GM12878 (cell line): ENCODE measurements at regions not wholly inside any gene's neighbourhood (a gene's known extent, or its start where the extent isn't known, plus 50 kb on each side); places are given as distances from the start of the nearest gene placed in this dataset.

Experiments used
- ATAC-seq: fragments of 200-7000 bp; cut with Tn5 transposase; 3 replicates; pipeline ENCODE4 v1.9.1; 2020; ENCODE audit warnings: mild to moderate bottlenecking, moderate library complexity
- BruUV-seq: library from RNA; stranded (reverse); fragments of 400-500 nt; replicated peaks from 2 replicates; lab custom pipeline; 2021; lab: Mats Ljungman, UMichigan
- CTCF ChIA-PET: fragments of 300-600 bp; sonication (Branson Sonifier 250); formaldehyde crosslinking; extraction: SDS; loops from one replicate; lab custom pipeline; 2021; ENCODE audit warnings: inconsistent platforms; lab: Yijun Ruan, JAX
- POLR2A ChIA-PET: fragments of 350-600 bp; formaldehyde crosslinking; extraction: SDS; loops from one replicate; lab custom pipeline; 2021; ENCODE audit warnings: inconsistent platforms; lab: Charles Lee
- RAD21 ChIA-PET: fragments of 300-600 bp; sonication (Branson Sonifier 250); formaldehyde crosslinking; loops from one replicate; lab custom pipeline; 2023; ENCODE audit warnings: antibody characterized with exemption; ENCODE audit not compliant: unreplicated experiment; lab: Charles Lee
- SMC1A ChIA-PET: fragments of 300-600 bp; sonication (Branson Sonifier 250); formaldehyde crosslinking; loops from one replicate; lab custom pipeline; 2023; ENCODE audit not compliant: unreplicated experiment, uncharacterized antibody; lab: Charles Lee
- DNase-seq: peaks from one replicate; pipeline ENCODE4 v3.0.0-alpha.2; 2011; ENCODE audit warnings: low read depth, low spot score
- FAIRE-seq: peaks from 3 replicates; lab custom pipeline; 2011; peaks lifted over from hg19 to GRCh38; lab: Jason Lieb, UNC
- H2AFZ ChIP-seq: 2 replicates; pipeline ENCODE4 v1.6.0; 2011; ENCODE audit warnings: low read depth, low read length, control low read depth; ENCODE audit not compliant: control insufficient read depth
- H3K27ac ChIP-seq: 2 replicates; pipeline ENCODE4 v1.5.1; 2011; ENCODE audit warnings: control low read depth; ENCODE audit not compliant: control insufficient read depth, insufficient read depth
- H3K27me3 ChIP-seq, 2 experiments: replicated peaks in 1 of 2; 2 replicates each; pipeline versions ENCODE4 v1.6.0 to v1.6.1; 2011; ENCODE audit warnings: low read length in 1 of 2; ENCODE audit not compliant: control insufficient read depth in 2 of 2, insufficient read depth in 2 of 2
- H3K36me3 ChIP-seq, 2 experiments: 2 replicates each; pipeline ENCODE4 v1.5.1; 2011; ENCODE audit warnings: low read length in 1 of 2; ENCODE audit not compliant: control insufficient read depth in 2 of 2, insufficient read depth in 2 of 2
- H3K4me1 ChIP-seq: 2 replicates; pipeline ENCODE4 v1.6.1; 2011; ENCODE audit warnings: mild to moderate bottlenecking, low read length, moderate library complexity, mixed read lengths; ENCODE audit not compliant: control insufficient read depth, insufficient read depth
- H3K4me2 ChIP-seq: 2 replicates; pipeline ENCODE4 v1.6.0; 2011; ENCODE audit warnings: control low read depth; ENCODE audit not compliant: control insufficient read depth, insufficient read depth
- H3K4me3 ChIP-seq: fragments of 200-600 bp; sonication (generic); 2 replicates; pipeline ENCODE4 v1.5.1; 2016
- H3K79me2 ChIP-seq: 2 replicates; pipeline ENCODE4 v1.6.0; 2011; ENCODE audit warnings: low read length; ENCODE audit not compliant: control insufficient read depth, insufficient read depth
- H3K9ac ChIP-seq: 2 replicates; pipeline ENCODE4 v1.8.0; 2011; ENCODE audit warnings: low read length, control low read depth, mixed read lengths; ENCODE audit not compliant: control insufficient read depth, insufficient read depth
- H3K9me3 ChIP-seq: replicated peaks from 3 replicates; pipeline ENCODE4 v1.5.1; 2011; ENCODE audit warnings: mild to moderate bottlenecking, low read length; ENCODE audit not compliant: control insufficient read depth, insufficient read depth
- H4K20me1 ChIP-seq: 2 replicates; pipeline ENCODE4 v1.6.0; 2011; ENCODE audit not compliant: control insufficient read depth, insufficient read depth
- ATF7 ChIP-seq: fragments of 450-650 bp; IDR thresholded peaks from 2 replicates; pipeline ENCODE4 v1.6.1; 2016; ENCODE audit warnings: low read depth, mild to moderate bottlenecking
- BHLHE40 ChIP-seq, 2 experiments: fragments of 450-650 bp in 1 of 2; IDR thresholded peaks; 2 replicates each; pipeline ENCODE4 v1.6.1; 2011 to 2017; ENCODE audit warnings: low read depth in 2 of 2, borderline replicate concordance in 1 of 2, improper control_type of control experiment in 1 of 2, low read length in 1 of 2, mild to moderate bottlenecking in 1 of 2
- CREB1 ChIP-seq: IDR thresholded peaks from 2 replicates; pipeline ENCODE4 v1.6.1; 2012; ENCODE audit warnings: low read depth, mild to moderate bottlenecking, inconsistent platforms
- CREM ChIP-seq: IDR thresholded peaks from 2 replicates; pipeline ENCODE4 v1.6.1; 2014; ENCODE audit warnings: antibody characterized with exemption, low read depth
- FOXK2 ChIP-seq: fragments of 450-650 bp; IDR thresholded peaks from 2 replicates; pipeline ENCODE4 v1.6.1; 2017; ENCODE audit warnings: mild to moderate bottlenecking, moderate library complexity
- JUNB ChIP-seq: IDR thresholded peaks from 2 replicates; pipeline ENCODE4 v1.6.1; 2016; ENCODE audit warnings: antibody characterized with exemption, mild to moderate bottlenecking
- KDM1A ChIP-seq: fragments of 200-600 bp; sonication (generic); IDR thresholded peaks from 2 replicates; pipeline ENCODE4 v1.6.1; 2016; ENCODE audit warnings: borderline replicate concordance
- MTA3 ChIP-seq: IDR thresholded peaks from 2 replicates; pipeline ENCODE4 v1.6.1; 2012; ENCODE audit warnings: low read length, inconsistent platforms, borderline replicate concordance
- NFYA ChIP-seq: IDR thresholded peaks from 2 replicates; pipeline ENCODE4 v1.6.1; 2011; ENCODE audit warnings: low read depth, mild to moderate bottlenecking, low read length, improper control_type of control experiment, borderline replicate concordance
- POLR2A ChIP-seq: IDR thresholded peaks from 2 replicates; pipeline ENCODE4 v1.6.1; 2011; ENCODE audit warnings: low read depth, mild to moderate bottlenecking, low read length
- SIX5 ChIP-seq: IDR thresholded peaks from 2 replicates; pipeline ENCODE4 v1.6.1; 2011; ENCODE audit warnings: mild to moderate bottlenecking, low read depth, low read length, moderate library complexity; ENCODE audit not compliant: severe bottlenecking
- SMARCA5 ChIP-seq: fragments of 450-650 bp; IDR thresholded peaks from 2 replicates; pipeline ENCODE4 v1.6.1; 2017; ENCODE audit warnings: mild to moderate bottlenecking
- TARDBP ChIP-seq: IDR thresholded peaks from 2 replicates; pipeline ENCODE4 v1.6.1; 2016; ENCODE audit warnings: borderline replicate concordance
- ZNF274 ChIP-seq: IDR thresholded peaks from one replicate; pipeline ENCODE4 v1.8.0; 2011; ENCODE audit not compliant: insufficient read length, insufficient read depth
- WGBS: methylation state at CpG from one replicate; pipeline ENCODE4 v1.1.6; 2016; ENCODE audit warnings: low lambda C conversion rate; ENCODE audit not compliant: insufficient replicate concordance, insufficient coverage; ENCODE audit errors: missing lambda C conversion rate; 5-methylcytosine and 5-hydroxymethylcytosine counted together
- in situ Hi-C: fragments of 300-500 bp; cut with MboI; formaldehyde crosslinking; loops from 9 replicates; pipeline ENCODE4 v1.14.3; 2018; ENCODE audit warnings: mixed read lengths
- intact Hi-C: fragments of 100-400 bp; cut with micrococcal nuclease; formaldehyde crosslinking; loops from one replicate; pipeline ENCODE4 v1.14.2; 2022; ENCODE audit not compliant: unreplicated experiment
- TF ChIP-seq, protein P1 (sequence below): IDR thresholded peaks from 2 replicates; pipeline ENCODE4 v1.6.1; 2011; ENCODE audit warnings: borderline replicate concordance, low read depth, mild to moderate bottlenecking, moderate library complexity, mixed read lengths, low read length; ENCODE audit not compliant: insufficient read depth; ENCODE audit errors: extremely low read length
- TF ChIP-seq, protein P2 (sequence below): fragments of 450-650 bp; IDR thresholded peaks from 2 replicates; pipeline ENCODE4 v1.6.1; 2016; ENCODE audit warnings: mild to moderate bottlenecking
- TF ChIP-seq, protein P3 (sequence below): fragments of 450-650 bp; IDR thresholded peaks from 2 replicates; pipeline ENCODE4 v1.6.1; 2017; ENCODE audit warnings: antibody characterized with exemption, mild to moderate bottlenecking, moderate library complexity

DNA sequence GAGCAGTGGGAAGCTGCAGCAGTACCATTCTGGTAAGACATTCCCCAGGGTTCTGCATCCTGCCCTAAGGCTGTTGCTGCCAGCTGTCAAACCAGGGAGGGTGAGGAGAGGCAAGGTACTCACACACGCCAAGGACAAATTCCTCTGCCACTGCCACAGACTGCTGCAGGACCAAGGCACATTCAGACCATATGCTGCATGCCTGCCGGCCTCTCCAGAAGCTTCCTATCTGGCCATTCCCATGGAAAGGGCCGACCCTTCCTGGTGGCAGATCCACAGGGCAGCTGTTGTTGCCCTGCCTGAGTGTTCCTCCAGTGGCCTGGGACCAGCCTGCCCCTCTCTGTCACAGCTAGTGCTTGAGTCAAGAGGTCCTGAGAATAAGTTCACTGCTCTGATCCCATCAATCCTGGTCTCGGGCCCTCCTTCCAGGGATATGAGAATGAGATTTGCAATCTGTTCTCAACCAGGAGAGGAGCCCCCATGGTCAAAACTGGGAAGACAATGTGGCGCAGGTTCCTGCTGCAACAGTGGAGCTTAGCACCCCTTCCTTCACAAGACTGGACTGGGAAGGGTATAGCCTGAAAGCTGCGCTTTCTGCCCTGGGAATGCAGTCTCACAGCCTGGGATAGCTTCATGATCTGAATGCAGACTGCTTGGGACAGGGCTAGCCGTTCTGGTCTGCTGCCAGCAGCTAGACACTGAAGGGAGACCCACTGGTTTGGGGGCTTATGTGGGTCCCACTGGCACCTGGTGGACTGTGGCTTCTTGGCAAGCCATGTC, 342.5 kb upstream of the NDST3 start (continued):
- TF ChIP-seq, protein P1, sequence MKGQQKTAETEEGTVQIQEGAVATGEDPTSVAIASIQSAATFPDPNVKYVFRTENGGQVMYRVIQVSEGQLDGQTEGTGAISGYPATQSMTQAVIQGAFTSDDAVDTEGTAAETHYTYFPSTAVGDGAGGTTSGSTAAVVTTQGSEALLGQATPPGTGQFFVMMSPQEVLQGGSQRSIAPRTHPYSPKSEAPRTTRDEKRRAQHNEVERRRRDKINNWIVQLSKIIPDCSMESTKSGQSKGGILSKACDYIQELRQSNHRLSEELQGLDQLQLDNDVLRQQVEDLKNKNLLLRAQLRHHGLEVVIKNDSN = no peak
- no peak for TF ChIP-seq SIX5
- no peak for TF ChIP-seq ATF7
- no peak for TF ChIP-seq CREM
- no peak for TF ChIP-seq FOXK2
- TF ChIP-seq, protein P2, sequence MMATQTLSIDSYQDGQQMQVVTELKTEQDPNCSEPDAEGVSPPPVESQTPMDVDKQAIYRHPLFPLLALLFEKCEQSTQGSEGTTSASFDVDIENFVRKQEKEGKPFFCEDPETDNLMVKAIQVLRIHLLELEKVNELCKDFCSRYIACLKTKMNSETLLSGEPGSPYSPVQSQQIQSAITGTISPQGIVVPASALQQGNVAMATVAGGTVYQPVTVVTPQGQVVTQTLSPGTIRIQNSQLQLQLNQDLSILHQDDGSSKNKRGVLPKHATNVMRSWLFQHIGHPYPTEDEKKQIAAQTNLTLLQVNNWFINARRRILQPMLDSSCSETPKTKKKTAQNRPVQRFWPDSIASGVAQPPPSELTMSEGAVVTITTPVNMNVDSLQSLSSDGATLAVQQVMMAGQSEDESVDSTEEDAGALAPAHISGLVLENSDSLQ = no peak
- no peak for TF ChIP-seq CREB1
- TF ChIP-seq MTA3 = no peak
- no peak for TF ChIP-seq POLR2A
- no peak for TF ChIP-seq KDM1A

DNA sequence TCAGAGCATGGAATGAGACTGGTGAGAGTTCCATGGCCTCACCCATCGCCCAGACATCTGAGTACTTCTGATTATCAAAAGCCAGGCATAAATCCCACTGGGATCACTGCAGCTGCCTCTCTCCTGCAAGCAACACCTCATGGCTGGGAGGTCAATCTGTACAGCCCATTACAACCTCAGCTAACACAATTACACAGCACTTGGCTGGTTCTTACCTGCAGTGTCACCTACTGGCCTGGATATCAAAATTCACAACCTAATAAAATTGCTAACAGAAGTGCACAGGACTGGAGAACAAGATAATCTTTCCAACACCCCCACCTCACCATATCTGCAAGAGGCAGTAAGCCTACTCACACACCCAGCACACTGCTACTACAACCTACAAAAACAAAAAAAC, 341.7 kb upstream of the NDST3 start:
- FAIRE-seq (no peak), DNase-seq (no peak), ATAC-seq (no peak)
- no peak overlapping the region for H3K27ac ChIP-seq
- H3K27me3 ChIP-seq = no peaks in the 10 kb centered on the region
- intact Hi-C loops (no loop called here), in situ Hi-C loops (no loop called here)
- 9% methylated on average over 1 of the region's 1 CpG for WGBS
- no peak overlapping the region for H2AFZ ChIP-seq
- no peaks in the 10 kb centered on the region for H3K9me3 ChIP-seq
- ChIA-PET CTCF (no interaction called here), SMC1A (no interaction called here), POLR2A (no interaction called here), RAD21 (no interaction called here)
- no peak overlapping the region for H3K4me3 ChIP-seq
- no peaks in the 10 kb centered on the region for H4K20me1 ChIP-seq
- H3K9ac ChIP-seq = no peak overlapping the region
- H3K79me2 ChIP-seq = no peaks in the 10 kb centered on the region
- H3K4me2 ChIP-seq = no peak overlapping the region
- BruUV-seq = no TSS peak
- no peaks in the 10 kb centered on the region for H3K36me3 ChIP-seq
- no peaks in the 10 kb centered on the region for H3K4me1 ChIP-seq
- no peak for TF ChIP-seq ZNF274
- no peak for TF ChIP-seq SMARCA5
- no peak for TF ChIP-seq JUNB
- TF ChIP-seq, protein P2 = no peak
- TF ChIP-seq BHLHE40 (IDR thresholded peaks at IDR 0.05; ENCODE audit: borderline replicate concordance in 1 of 2, low read depth in 2 of 2, low read length in 1 of 2) = no peak
- TF ChIP-seq NFYA = no peak
- no peak for TF ChIP-seq TARDBP
- TF ChIP-seq, protein P3, sequence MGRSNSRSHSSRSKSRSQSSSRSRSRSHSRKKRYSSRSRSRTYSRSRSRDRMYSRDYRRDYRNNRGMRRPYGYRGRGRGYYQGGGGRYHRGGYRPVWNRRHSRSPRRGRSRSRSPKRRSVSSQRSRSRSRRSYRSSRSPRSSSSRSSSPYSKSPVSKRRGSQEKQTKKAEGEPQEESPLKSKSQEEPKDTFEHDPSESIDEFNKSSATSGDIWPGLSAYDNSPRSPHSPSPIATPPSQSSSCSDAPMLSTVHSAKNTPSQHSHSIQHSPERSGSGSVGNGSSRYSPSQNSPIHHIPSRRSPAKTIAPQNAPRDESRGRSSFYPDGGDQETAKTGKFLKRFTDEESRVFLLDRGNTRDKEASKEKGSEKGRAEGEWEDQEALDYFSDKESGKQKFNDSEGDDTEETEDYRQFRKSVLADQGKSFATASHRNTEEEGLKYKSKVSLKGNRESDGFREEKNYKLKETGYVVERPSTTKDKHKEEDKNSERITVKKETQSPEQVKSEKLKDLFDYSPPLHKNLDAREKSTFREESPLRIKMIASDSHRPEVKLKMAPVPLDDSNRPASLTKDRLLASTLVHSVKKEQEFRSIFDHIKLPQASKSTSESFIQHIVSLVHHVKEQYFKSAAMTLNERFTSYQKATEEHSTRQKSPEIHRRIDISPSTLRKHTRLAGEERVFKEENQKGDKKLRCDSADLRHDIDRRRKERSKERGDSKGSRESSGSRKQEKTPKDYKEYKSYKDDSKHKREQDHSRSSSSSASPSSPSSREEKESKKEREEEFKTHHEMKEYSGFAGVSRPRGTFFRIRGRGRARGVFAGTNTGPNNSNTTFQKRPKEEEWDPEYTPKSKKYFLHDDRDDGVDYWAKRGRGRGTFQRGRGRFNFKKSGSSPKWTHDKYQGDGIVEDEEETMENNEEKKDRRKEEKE = no peak
